ENCODE measurements at regions not wholly inside any gene's neighbourhood (a gene's known extent, or its start where the extent isn't known, plus 50 kb on each side); places are given as distances from the start of the nearest gene placed in this dataset.

DNA sequence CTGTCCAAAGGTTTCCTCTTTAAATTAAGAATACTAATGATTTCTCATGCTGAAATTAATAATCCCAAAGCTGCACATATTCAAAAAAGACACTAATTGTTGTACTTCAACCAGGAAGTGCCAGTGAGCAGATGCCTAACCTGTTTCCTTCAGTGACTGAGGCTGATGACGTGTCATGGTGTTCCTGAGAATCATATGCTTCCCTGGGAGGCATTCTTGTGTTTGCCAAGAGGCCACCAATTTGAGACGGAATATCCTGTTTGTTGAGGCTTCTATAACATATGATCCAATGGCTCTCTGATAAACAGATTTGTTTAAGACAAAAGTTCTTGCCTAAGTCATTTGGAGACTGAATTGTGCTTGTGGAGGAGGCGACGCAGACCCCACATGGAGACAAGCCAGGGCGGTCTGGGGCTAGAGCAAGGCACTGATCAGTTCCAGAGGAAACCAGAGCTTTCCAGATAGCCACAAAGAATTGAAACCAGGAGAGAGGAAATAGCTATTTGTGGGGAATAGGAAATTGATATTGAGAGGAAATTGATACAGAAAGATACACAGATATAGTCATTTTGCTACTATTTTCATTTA, 66.4 kb upstream of the ZNF608 start:
- TF ChIP-seq POLR2A (IDR thresholded peaks at IDR 0.05): no peak
- TF ChIP-seq, protein P1, sequence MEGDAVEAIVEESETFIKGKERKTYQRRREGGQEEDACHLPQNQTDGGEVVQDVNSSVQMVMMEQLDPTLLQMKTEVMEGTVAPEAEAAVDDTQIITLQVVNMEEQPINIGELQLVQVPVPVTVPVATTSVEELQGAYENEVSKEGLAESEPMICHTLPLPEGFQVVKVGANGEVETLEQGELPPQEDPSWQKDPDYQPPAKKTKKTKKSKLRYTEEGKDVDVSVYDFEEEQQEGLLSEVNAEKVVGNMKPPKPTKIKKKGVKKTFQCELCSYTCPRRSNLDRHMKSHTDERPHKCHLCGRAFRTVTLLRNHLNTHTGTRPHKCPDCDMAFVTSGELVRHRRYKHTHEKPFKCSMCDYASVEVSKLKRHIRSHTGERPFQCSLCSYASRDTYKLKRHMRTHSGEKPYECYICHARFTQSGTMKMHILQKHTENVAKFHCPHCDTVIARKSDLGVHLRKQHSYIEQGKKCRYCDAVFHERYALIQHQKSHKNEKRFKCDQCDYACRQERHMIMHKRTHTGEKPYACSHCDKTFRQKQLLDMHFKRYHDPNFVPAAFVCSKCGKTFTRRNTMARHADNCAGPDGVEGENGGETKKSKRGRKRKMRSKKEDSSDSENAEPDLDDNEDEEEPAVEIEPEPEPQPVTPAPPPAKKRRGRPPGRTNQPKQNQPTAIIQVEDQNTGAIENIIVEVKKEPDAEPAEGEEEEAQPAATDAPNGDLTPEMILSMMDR (IDR thresholded peaks at IDR 0.05): no peak
